IPS-18a (cell line): ENCODE measurements at regions not wholly inside any gene's neighbourhood (a gene's known extent, or its start where the extent isn't known, plus 50 kb on each side); places are given as distances from the start of the nearest gene placed in this dataset.

ENCODE experiments used
- H3K27ac ChIP-seq: one replicate; pipeline ENCODE4 v1.5.1; 2013; ENCODE audit warnings: low read length
- H3K27me3 ChIP-seq: one replicate; pipeline ENCODE4 v1.6.1; 2013; ENCODE audit warnings: mild to moderate bottlenecking, low read length; ENCODE audit not compliant: control insufficient read depth, insufficient read depth
- H3K36me3 ChIP-seq: one replicate; pipeline ENCODE4 v1.6.1; 2013; ENCODE audit warnings: low read depth, low read length; ENCODE audit not compliant: control insufficient read depth
- H3K4me1 ChIP-seq: one replicate; pipeline ENCODE4 v1.6.1; 2013; ENCODE audit warnings: low read depth, low read length; ENCODE audit not compliant: control insufficient read depth
- H3K4me3 ChIP-seq: one replicate; pipeline ENCODE4 v1.5.1; 2013; ENCODE audit warnings: low read length
- H3K9ac ChIP-seq: one replicate; pipeline ENCODE4 v1.6.1; 2013; ENCODE audit warnings: mild to moderate bottlenecking, low read length, moderate library complexity
- H3K9me3 ChIP-seq: one replicate; pipeline ENCODE4 v1.6.1; 2013; ENCODE audit warnings: low read depth, low read length; ENCODE audit not compliant: control insufficient read depth

- Histone ChIP-seq H3K36me3 (no peaks in the 10 kb centered on the region), H3K9ac (no peak overlapping the region), H3K27ac (no peak overlapping the region), H3K4me1 (no peaks in the 10 kb centered on the region), H3K4me3 (no peak overlapping the region), H3K27me3 (no peaks in the 10 kb centered on the region), H3K9me3 (no peaks in the 10 kb centered on the region)
These were observed 104.0 kb upstream of the SLC66A3 start for GRCh38 chr2:11051280-11051679.

- Histone ChIP-seq H3K27me3 (no peaks in the 10 kb centered on the region), H3K36me3 (no peaks in the 10 kb centered on the region), H3K4me3 (no peak overlapping the region), H3K4me1 (no peaks in the 10 kb centered on the region), H3K9me3 (no peaks in the 10 kb centered on the region), H3K27ac (no peak overlapping the region), H3K9ac (no peak overlapping the region)
These were observed 101.7 kb upstream of the SLC66A3 start for GRCh38 chr2:11053546-11053945.

DNA sequence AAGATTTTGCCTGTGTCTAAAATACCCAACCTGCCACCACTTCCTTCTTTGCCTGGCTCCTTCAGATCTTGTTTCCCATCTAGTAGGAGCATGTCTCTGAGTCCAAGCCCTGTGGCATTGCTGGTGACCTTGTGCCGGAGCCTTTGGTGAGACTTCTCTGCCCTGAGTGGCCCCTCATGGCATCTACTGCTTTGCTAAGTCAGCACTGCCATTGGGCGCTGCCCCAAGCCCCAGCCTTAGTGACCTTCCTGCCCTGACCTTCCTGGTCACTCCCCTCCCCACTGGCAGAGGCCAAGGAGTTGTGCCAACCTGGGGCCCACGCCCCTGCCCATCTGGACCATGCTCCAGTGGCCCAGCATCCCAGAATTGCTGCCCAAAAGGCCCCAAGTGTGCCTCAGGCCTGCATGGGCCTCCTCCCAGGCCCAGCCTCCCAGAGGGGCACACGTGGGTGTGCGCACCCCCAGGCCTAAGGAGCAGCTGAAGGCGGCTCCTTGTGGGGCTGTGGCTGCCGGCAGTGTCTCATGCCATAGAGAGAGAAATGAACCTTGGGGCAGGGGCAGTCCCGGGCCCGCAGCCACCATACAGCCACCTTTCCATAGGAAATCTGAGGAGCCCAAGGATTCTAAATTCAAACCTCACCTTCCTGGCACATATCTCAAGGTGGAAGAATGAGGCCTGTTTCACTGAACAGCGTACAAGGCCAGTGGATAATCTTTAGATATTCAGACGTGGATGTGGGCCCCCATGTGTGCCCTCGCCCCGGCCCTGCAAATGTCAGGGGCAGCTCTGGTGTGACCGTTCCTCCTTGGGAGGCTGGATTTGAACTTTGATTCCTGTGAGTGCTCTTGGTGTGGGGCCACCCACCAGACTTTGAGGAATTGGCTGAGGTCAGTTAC, 100.2 kb upstream of the SLC66A3 start:
- H3K9me3 ChIP-seq, result no peaks in the 10 kb centered on the region
- no peaks in the 10 kb centered on the region for H3K27me3 ChIP-seq
- H3K9ac ChIP-seq, result no peak overlapping the region
- no peak overlapping the region for H3K27ac ChIP-seq
- H3K4me1 ChIP-seq, result no peaks in the 10 kb centered on the region
- H3K4me3 ChIP-seq, result no peak overlapping the region
- no peaks in the 10 kb centered on the region for H3K36me3 ChIP-seq

DNA sequence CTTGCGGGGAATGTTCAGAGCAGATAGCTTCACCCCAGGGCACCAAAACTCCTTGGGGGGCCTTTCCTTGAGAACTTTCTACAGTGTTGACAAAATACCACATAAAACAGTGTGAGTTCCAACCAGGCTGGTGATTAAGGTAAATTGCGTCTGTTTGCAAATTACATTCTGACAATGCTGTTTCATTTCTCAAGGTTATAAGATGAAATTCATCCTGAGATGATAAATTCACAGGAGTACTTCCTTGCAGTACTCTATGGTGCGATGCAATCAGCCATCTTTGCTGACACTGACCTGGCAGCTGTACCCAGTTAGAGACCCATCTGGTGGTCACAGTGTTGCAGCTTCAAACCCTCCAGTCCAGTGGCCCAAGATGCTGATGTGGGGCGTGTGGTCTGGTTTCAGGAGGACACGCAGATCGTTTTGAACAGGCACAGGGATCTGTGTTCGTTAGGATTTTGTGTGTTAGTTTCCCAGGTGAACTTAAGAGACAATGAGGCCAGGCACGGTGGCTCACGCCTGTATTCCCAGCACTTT, 99.5 kb upstream of the SLC66A3 start:
- Histone ChIP-seq H3K36me3 (no peaks in the 10 kb centered on the region), H3K27me3 (no peaks in the 10 kb centered on the region), H3K9me3 (no peaks in the 10 kb centered on the region), H3K4me1 (no peaks in the 10 kb centered on the region), H3K27ac (no peak overlapping the region), H3K9ac (no peak overlapping the region), H3K4me3 (no peak overlapping the region)

- H3K36me3 ChIP-seq, result no peaks in the 10 kb centered on the region
These were observed 98.7 kb upstream of the SLC66A3 start for GRCh38 chr2:11056614-11057013.

DNA sequence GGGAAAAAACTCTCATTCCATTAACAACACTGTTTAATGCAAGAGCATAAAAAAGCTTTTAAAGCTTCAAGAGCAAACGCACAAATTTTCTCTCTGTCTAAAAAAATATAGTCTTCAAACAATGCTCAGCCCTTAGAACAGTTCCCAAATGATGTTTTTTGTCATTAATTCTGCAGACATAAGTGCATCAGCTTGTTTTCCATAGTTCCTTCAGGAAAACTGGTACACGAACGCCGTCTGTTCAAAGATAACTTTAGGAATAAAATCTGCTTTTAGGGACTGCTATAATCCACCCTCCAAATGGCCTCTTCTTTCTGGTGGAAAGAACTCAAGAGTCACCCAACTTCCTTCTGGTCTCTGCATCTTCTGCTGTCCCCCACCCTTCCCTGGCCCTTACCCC, 98.2 kb upstream of the SLC66A3 start:
- Histone ChIP-seq H3K4me1 (no peaks in the 10 kb centered on the region), H3K27me3 (no peaks in the 10 kb centered on the region)

More at GRCh38 chr2:11056614-11057013, 98.7 kb upstream of the SLC66A3 start:
- no peaks in the 10 kb centered on the region for H3K4me1 ChIP-seq
- H3K27ac ChIP-seq, result no peak overlapping the region
- no peaks in the 10 kb centered on the region for H3K9me3 ChIP-seq
- no peak overlapping the region for H3K4me3 ChIP-seq
- H3K27me3 ChIP-seq, result no peaks in the 10 kb centered on the region
- H3K9ac ChIP-seq, result no peak overlapping the region

GRCh38 chr2:11058129-11058528, 97.1 kb upstream of the SLC66A3 start:
- H3K27me3 ChIP-seq, result no peaks in the 10 kb centered on the region
- no peaks in the 10 kb centered on the region for H3K4me1 ChIP-seq
- no peak overlapping the region for H3K27ac ChIP-seq
- no peak overlapping the region for H3K4me3 ChIP-seq
- no peaks in the 10 kb centered on the region for H3K9me3 ChIP-seq
- H3K36me3 ChIP-seq, result no peaks in the 10 kb centered on the region
- no peak overlapping the region for H3K9ac ChIP-seq

More for the DNA sequence above, 98.2 kb upstream of the SLC66A3 start:
- H3K4me3 ChIP-seq, result no peak overlapping the region
- no peaks in the 10 kb centered on the region for H3K9me3 ChIP-seq
- no peaks in the 10 kb centered on the region for H3K36me3 ChIP-seq
- H3K27ac ChIP-seq, result no peak overlapping the region
- H3K9ac ChIP-seq, result no peak overlapping the region

- no peak overlapping the region for H3K4me3 ChIP-seq
- no peaks in the 10 kb centered on the region for H3K27me3 ChIP-seq
- no peaks in the 10 kb centered on the region for H3K4me1 ChIP-seq
- no peak overlapping the region for H3K27ac ChIP-seq
- no peak overlapping the region for H3K9ac ChIP-seq
- no peaks in the 10 kb centered on the region for H3K9me3 ChIP-seq
- H3K36me3 ChIP-seq, result no peaks in the 10 kb centered on the region
These were observed 94.7 kb upstream of the SLC66A3 start for GRCh38 chr2:11060376-11061169.

DNA sequence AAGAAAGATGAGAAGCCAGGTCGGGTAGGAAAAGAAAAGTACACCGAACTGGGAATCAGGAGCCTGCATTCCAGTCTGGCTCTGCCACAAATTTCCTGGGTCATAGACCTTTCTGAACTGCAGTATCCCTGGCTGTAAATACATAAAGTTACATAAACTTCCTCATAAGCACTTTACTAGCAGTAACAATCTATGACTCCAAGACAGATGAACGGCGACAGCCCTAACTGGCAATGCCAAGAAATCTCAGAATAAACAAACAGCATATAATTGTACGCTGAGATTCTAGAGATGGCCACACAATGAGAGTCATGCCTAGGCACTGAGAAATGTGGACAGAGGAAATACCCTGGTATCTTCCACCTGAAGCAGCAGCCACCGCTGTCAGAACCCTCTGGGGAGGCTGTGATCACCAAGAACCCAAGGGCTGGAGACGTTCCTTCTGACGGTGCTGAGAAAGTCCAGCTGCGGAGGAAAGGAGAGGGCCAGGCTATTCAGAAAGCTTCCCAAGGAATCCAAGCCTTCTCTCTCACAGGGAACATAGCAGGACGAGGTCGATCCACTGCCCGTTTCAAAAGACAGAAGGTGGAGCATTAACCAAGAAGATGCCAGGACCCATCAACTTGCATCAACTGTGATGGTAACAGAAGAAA, 89.3 kb upstream of the SLC66A3 start:
- Histone ChIP-seq H3K27me3 (no peaks in the 10 kb centered on the region), H3K9me3 (no peaks in the 10 kb centered on the region), H3K4me3 (no peak overlapping the region), H3K9ac (no peak overlapping the region), H3K36me3 (no peaks in the 10 kb centered on the region), H3K4me1 (no peaks in the 10 kb centered on the region), H3K27ac (no peak overlapping the region)

GRCh38 chr2:11067221-11068078, 87.8 kb upstream of the SLC66A3 start:
- Histone ChIP-seq H3K9me3 (no peaks in the 10 kb centered on the region), H3K4me3 (no peak overlapping the region), H3K9ac (no peak overlapping the region), H3K27ac (no peak overlapping the region), H3K27me3 (no peaks in the 10 kb centered on the region), H3K4me1 (peaks cover 8% of the 10 kb centered on the region), H3K36me3 (no peaks in the 10 kb centered on the region)
